ENCODE measurements at regions not wholly inside any gene's neighbourhood (a gene's known extent, or its start where the extent isn't known, plus 50 kb on each side); places are given as distances from the start of the nearest gene placed in this dataset.
A peak's percentile ranks its signal among the peaks of the same experiment; 100 is the strongest.

DNA sequence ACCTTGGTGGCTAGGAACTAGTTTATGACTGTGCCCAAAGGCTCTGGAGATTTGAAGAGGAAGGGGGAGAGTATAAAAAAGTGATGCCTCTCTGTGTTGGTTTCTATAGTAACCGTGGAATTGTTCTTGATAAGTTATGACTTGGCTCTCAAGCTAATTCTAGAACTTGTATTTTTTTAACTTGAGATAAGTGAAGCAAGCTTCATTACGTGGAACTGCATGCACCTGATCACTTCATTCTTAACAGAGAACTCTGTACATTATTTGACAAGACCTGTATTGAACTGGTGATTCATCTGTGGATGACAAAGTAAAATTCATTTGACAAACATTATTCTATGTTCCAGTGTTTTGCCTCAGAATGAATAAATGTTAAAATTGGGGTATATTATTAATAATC lies 1452.2 kb downstream of the REEP3 start:
- Histone ChIP-seq H3K27me3 (no peaks in the 10 kb centered on the region), H3K4me3 (no peak overlapping the region), H4K20me1 (ENCODE audit: low read depth) (no peaks in the 10 kb centered on the region), H3K4me1 (no peaks in the 10 kb centered on the region), H3F3A (ENCODE audit: low read depth) (no peaks in the 10 kb centered on the region), H3K36me3 (no peaks in the 10 kb centered on the region), H3K9ac (no peak overlapping the region), H3K9me3 (ENCODE audit: low read depth) (no peaks in the 10 kb centered on the region), H3K4me2 (no peak overlapping the region), H3K27ac (no peak overlapping the region), H2AFZ (replicated peaks) (no peak overlapping the region), H3K79me2 (ENCODE audit: low read depth) (no peaks in the 10 kb centered on the region)
- TF ChIP-seq EZH2 (IDR thresholded peaks at IDR 0.05) (no peak), EZH2phosphoT487 (IDR thresholded peaks at IDR 0.05) (no peak)
- TF ChIP-seq, protein P1, sequence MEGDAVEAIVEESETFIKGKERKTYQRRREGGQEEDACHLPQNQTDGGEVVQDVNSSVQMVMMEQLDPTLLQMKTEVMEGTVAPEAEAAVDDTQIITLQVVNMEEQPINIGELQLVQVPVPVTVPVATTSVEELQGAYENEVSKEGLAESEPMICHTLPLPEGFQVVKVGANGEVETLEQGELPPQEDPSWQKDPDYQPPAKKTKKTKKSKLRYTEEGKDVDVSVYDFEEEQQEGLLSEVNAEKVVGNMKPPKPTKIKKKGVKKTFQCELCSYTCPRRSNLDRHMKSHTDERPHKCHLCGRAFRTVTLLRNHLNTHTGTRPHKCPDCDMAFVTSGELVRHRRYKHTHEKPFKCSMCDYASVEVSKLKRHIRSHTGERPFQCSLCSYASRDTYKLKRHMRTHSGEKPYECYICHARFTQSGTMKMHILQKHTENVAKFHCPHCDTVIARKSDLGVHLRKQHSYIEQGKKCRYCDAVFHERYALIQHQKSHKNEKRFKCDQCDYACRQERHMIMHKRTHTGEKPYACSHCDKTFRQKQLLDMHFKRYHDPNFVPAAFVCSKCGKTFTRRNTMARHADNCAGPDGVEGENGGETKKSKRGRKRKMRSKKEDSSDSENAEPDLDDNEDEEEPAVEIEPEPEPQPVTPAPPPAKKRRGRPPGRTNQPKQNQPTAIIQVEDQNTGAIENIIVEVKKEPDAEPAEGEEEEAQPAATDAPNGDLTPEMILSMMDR (IDR thresholded peaks at IDR 0.05) = no peak
- Mint-ChIP-seq H3K4me3 (no peak overlapping the region), H3K27me3 (ENCODE audit: insufficient read depth, low read depth) (no peaks in the 10 kb centered on the region), H3K9me3 (no peaks in the 10 kb centered on the region), H3K36me3 (no peaks in the 10 kb centered on the region), H3K4me1 (no peaks in the 10 kb centered on the region), H3K27ac (no peak overlapping the region)
- DNase-seq (ENCODE audit: low spot score) = no peak

DNA sequence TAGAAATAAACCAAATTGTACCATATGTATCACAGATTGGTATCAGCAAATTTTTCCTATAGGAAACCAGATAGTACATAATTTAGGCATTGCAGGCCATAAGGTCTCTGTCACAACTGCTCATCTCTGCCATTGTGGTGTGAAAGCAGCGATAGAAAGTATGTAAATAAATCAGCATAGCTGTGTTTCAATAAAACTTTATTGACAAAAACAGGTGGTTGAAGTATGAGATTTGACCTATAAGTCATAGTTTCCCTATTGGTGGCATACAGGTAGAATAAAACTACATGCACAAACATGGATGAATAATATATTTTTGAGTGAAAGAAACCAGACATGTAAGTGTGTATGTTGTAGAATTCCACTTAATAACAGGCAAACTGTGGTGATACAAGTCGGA lies 1454.9 kb downstream of the REEP3 start:
- no peak overlapping the region for H3K4me3 Mint-ChIP-seq
- H3K4me3 ChIP-seq = no peak overlapping the region
- H3K4me1 ChIP-seq = no peaks in the 10 kb centered on the region
- H2AFZ ChIP-seq (replicated peaks) = no peak overlapping the region
- TF ChIP-seq EZH2phosphoT487 (IDR thresholded peaks at IDR 0.05) (no peak), EZH2 (IDR thresholded peaks at IDR 0.05) (no peak)
- TF ChIP-seq, protein P1 (IDR thresholded peaks at IDR 0.05) = no peak
- H3K36me3 Mint-ChIP-seq = no peaks in the 10 kb centered on the region
- H4K20me1 ChIP-seq (ENCODE audit: low read depth) = no peaks in the 10 kb centered on the region
- H3K4me1 Mint-ChIP-seq = peaks cover 3% of the 10 kb centered on the region
- H3K4me2 ChIP-seq = no peak overlapping the region
- no peaks in the 10 kb centered on the region for H3F3A ChIP-seq (ENCODE audit: low read depth)
- no peak overlapping the region for H3K27ac ChIP-seq
- no peaks in the 10 kb centered on the region for H3K79me2 ChIP-seq (ENCODE audit: low read depth)
- no peaks in the 10 kb centered on the region for H3K9me3 Mint-ChIP-seq
- no peaks in the 10 kb centered on the region for H3K36me3 ChIP-seq
- no peaks in the 10 kb centered on the region for H3K9me3 ChIP-seq (ENCODE audit: low read depth)
- no peaks in the 10 kb centered on the region for H3K27me3 Mint-ChIP-seq (ENCODE audit: insufficient read depth, low read depth)
- H3K9ac ChIP-seq = no peak overlapping the region
- no peak for DNase-seq (ENCODE audit: low spot score)
- no peak overlapping the region for H3K27ac Mint-ChIP-seq
- H3K27me3 ChIP-seq = no peaks in the 10 kb centered on the region

DNA sequence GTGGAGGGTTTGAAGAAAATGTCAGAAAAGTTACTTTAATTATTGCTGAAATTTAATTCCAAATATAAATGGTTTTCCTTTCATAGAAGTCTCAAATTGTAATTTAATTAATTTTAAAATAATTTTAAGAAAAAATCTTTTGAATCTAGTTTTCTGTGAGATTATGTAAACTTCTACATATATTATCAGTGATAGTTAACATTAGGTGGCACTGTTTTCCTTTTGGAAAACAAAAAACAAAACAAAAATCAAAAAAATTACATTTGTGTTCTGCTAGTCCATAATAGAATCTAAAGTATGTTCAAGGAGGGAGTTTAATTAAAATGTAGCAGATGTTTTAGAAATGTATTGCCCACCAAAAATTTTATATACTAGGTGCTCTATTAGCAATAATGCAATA lies 1456.7 kb downstream of the REEP3 start:
- TF ChIP-seq, protein P1 (IDR thresholded peaks at IDR 0.05) = peak; percentile 26
- TF ChIP-seq EZH2phosphoT487 (IDR thresholded peaks at IDR 0.05) = no peak
- Histone ChIP-seq H2AFZ (replicated peaks) (no peak overlapping the region), H3K9ac (no peak overlapping the region), H3K4me3 (no peak overlapping the region), H3K79me2 (ENCODE audit: low read depth) (no peaks in the 10 kb centered on the region), H3K36me3 (no peaks in the 10 kb centered on the region), H4K20me1 (ENCODE audit: low read depth) (no peaks in the 10 kb centered on the region), H3K27ac (no peak overlapping the region), H3K4me2 (no peak overlapping the region), H3K4me1 (no peaks in the 10 kb centered on the region), H3K27me3 (no peaks in the 10 kb centered on the region), H3F3A (ENCODE audit: low read depth) (no peaks in the 10 kb centered on the region), H3K9me3 (ENCODE audit: low read depth) (no peaks in the 10 kb centered on the region)
- no peak for DNase-seq (ENCODE audit: low spot score)
- Mint-ChIP-seq H3K9me3 (no peaks in the 10 kb centered on the region), H3K27me3 (ENCODE audit: insufficient read depth, low read depth) (no peaks in the 10 kb centered on the region), H3K4me1 (peaks cover 3% of the 10 kb centered on the region), H3K36me3 (no peaks in the 10 kb centered on the region), H3K4me3 (no peak overlapping the region), H3K27ac (no peak overlapping the region)

DNA sequence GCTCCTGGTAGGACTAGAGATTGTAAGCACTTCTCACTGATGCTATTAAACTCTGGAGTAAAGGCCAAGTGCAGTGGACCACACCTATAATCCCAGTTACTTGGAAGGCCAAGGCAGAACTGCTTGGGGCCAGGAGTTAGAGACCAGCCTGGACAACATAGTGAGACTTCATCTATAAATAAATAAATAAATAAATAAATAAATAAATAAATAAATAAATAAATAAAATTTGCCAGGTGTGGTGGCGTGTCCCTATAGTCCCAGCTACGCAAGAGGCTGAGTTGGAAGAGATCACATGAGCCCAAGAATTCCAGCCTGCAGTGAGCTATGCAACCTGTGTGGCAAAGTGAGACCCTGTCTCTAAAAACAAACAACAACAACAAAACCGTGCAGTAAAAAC lies 1475.7 kb downstream of the REEP3 start:
- H3K36me3 Mint-ChIP-seq = no peaks in the 10 kb centered on the region
- Histone ChIP-seq H3K4me1 (no peaks in the 10 kb centered on the region), H3F3A (ENCODE audit: low read depth) (no peaks in the 10 kb centered on the region), H3K79me2 (ENCODE audit: low read depth) (no peaks in the 10 kb centered on the region), H3K27me3 (no peaks in the 10 kb centered on the region), H3K27ac (no peak overlapping the region), H4K20me1 (ENCODE audit: low read depth) (no peaks in the 10 kb centered on the region), H3K9me3 (ENCODE audit: low read depth) (no peaks in the 10 kb centered on the region), H2AFZ (replicated peaks) (no peak overlapping the region), H3K4me2 (no peak overlapping the region), H3K36me3 (no peaks in the 10 kb centered on the region), H3K4me3 (no peak overlapping the region), H3K9ac (no peak overlapping the region)
- no peak for TF ChIP-seq EZH2phosphoT487 (IDR thresholded peaks at IDR 0.05)
- no peak for TF ChIP-seq EZH2 (IDR thresholded peaks at IDR 0.05)
- TF ChIP-seq, protein P1 (IDR thresholded peaks at IDR 0.05) = no peak
- no peaks in the 10 kb centered on the region for H3K4me1 Mint-ChIP-seq
- H3K9me3 Mint-ChIP-seq = peaks cover 2% of the 10 kb centered on the region
- no peak overlapping the region for H3K4me3 Mint-ChIP-seq
- no peaks in the 10 kb centered on the region for H3K27me3 Mint-ChIP-seq (ENCODE audit: insufficient read depth, low read depth)
- no peak for DNase-seq (ENCODE audit: low spot score)
- no peak overlapping the region for H3K27ac Mint-ChIP-seq

All from neural progenitor cell (in vitro differentiated cells).